HL-60 (cell line): ENCODE measurements at regions not wholly inside any gene's neighbourhood (a gene's known extent, or its start where the extent isn't known, plus 50 kb on each side); places are given as distances from the start of the nearest gene placed in this dataset.

Experiments
- DNase-seq, 2 experiments: peaks; one replicate each; pipeline ENCODE4 v3.0.0-alpha.2; 2010 to 2020; ENCODE audit warnings: low read depth in 1 of 2, low spot score in 1 of 2
- H3K27ac ChIP-seq: fragments of 250-450 bp; sonication (Bioruptor Pico); replicated peaks from 2 replicates; pipeline ENCODE4 v1.5.1; 2020; ENCODE audit warnings: mild to moderate bottlenecking, moderate library complexity
- H3K27me3 ChIP-seq: fragments of 250-450 bp; sonication (Bioruptor Pico); 2 replicates; pipeline ENCODE4 v1.5.1; 2021; ENCODE audit warnings: mild to moderate bottlenecking, moderate library complexity; ENCODE audit not compliant: insufficient read depth, poor library complexity, severe bottlenecking
- H3K4me3 ChIP-seq: replicated peaks from 2 replicates; pipeline ENCODE4 v1.5.1; 2011; ENCODE audit warnings: mild to moderate bottlenecking, control low read depth, low read length; ENCODE audit not compliant: insufficient read depth
- CTCF ChIP-seq: IDR thresholded peaks from one replicate; pipeline ENCODE4 v1.5.1; 2011; ENCODE audit warnings: low read length, control low read depth, inconsistent platforms; ENCODE audit not compliant: insufficient read depth
- GABPA ChIP-seq: IDR thresholded peaks from 2 replicates; pipeline ENCODE4 v1.6.1; 2012; ENCODE audit warnings: low read depth
- POLR2AphosphoS5 ChIP-seq: IDR thresholded peaks from 2 replicates; pipeline ENCODE4 v1.6.1; 2012; ENCODE audit warnings: low read depth
- REST ChIP-seq: IDR thresholded peaks from 2 replicates; pipeline ENCODE4 v1.6.1; 2012; ENCODE audit warnings: low read depth; ENCODE audit not compliant: insufficient replicate concordance
- SPI1 ChIP-seq: IDR thresholded peaks from 2 replicates; pipeline ENCODE4 v1.6.1; 2012; ENCODE audit warnings: low read depth, mild to moderate bottlenecking, borderline replicate concordance

GRCh38 chr4:41878991-41879491, 56.2 kb upstream of the TMEM33 start:
- Histone ChIP-seq H3K27me3 (peaks cover 70% of the 10 kb centered on the region), H3K4me3 (no peak overlapping the region), H3K27ac (no peak overlapping the region)
- TF ChIP-seq GABPA (no peak), CTCF (no peak), REST (no peak), POLR2AphosphoS5 (no peak), SPI1 (no peak)
- no peak for DNase-seq

- no peak overlapping the region for H3K27ac ChIP-seq
- no peak for TF ChIP-seq POLR2AphosphoS5
- no peak for TF ChIP-seq GABPA
- no peak for TF ChIP-seq REST
- no peak for TF ChIP-seq SPI1
These were observed 56.9 kb upstream of the TMEM33 start for GRCh38 chr4:41878170-41878969.

GRCh38 chr4:41877020-41877796, 58.0 kb upstream of the TMEM33 start:
- no peak for TF ChIP-seq POLR2AphosphoS5
- TF ChIP-seq REST = no peak
- TF ChIP-seq SPI1 = no peak
- TF ChIP-seq GABPA = no peak
- no peak for TF ChIP-seq CTCF
- no peak overlapping the region for H3K27ac ChIP-seq
- H3K4me3 ChIP-seq = no peak overlapping the region
- DNase-seq = no peak
- peaks cover 81% of the 10 kb centered on the region for H3K27me3 ChIP-seq

More at GRCh38 chr4:41878170-41878969, 56.9 kb upstream of the TMEM33 start:
- Histone ChIP-seq H3K4me3 (no peak overlapping the region), H3K27me3 (peaks cover 74% of the 10 kb centered on the region)
- DNase-seq = no peak
